ENCODE measurements at regions not wholly inside any gene's neighbourhood (a gene's known extent, or its start where the extent isn't known, plus 50 kb on each side); places are given as distances from the start of the nearest gene placed in this dataset.

DNA sequence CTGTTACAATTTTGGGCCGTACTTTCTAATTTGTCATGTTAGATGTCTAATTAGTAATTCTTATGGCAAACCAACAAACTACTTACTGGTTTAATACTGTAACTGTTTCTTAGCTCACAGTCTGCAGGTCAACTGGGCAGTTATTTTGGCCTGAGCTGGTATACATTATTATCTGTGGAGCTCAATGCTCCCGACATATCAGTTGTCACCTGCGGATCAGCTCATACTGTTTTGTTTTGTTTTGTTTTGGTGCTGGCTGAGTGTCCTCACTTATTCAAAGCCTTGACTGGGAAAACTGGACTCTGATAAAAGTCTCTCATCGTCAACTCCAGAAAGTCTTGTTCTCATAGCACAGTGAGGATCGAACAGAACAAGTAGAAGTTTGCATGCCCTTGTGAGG is 1060.6 kb upstream of the CDH8 start:
- DNase-seq (no peak), ATAC-seq (no peak)
- Histone ChIP-seq H3K4me1 (no peaks in the 10 kb centered on the region), H3K36me3 (no peaks in the 10 kb centered on the region), H3K4me3 (no peak overlapping the region), H3K9me3 (peaks cover 0 to 5% (median 0%) of the 10 kb centered on the region in 12 donors), H3K27me3 (no peaks in the 10 kb centered on the region), H3K27ac (no peak overlapping the region)
- TF ChIP-seq POLR2A (IDR thresholded peaks at IDR 0.05): no peak
- TF ChIP-seq, protein P1, sequence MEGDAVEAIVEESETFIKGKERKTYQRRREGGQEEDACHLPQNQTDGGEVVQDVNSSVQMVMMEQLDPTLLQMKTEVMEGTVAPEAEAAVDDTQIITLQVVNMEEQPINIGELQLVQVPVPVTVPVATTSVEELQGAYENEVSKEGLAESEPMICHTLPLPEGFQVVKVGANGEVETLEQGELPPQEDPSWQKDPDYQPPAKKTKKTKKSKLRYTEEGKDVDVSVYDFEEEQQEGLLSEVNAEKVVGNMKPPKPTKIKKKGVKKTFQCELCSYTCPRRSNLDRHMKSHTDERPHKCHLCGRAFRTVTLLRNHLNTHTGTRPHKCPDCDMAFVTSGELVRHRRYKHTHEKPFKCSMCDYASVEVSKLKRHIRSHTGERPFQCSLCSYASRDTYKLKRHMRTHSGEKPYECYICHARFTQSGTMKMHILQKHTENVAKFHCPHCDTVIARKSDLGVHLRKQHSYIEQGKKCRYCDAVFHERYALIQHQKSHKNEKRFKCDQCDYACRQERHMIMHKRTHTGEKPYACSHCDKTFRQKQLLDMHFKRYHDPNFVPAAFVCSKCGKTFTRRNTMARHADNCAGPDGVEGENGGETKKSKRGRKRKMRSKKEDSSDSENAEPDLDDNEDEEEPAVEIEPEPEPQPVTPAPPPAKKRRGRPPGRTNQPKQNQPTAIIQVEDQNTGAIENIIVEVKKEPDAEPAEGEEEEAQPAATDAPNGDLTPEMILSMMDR (IDR thresholded peaks at IDR 0.05): no peak
- 77 to 85% (median 78%) methylated on average over 5 of the region's 5 CpGs for WGBS, 4 donors
- intact Hi-C loops (cut with DNase I): no loop called here

DNA sequence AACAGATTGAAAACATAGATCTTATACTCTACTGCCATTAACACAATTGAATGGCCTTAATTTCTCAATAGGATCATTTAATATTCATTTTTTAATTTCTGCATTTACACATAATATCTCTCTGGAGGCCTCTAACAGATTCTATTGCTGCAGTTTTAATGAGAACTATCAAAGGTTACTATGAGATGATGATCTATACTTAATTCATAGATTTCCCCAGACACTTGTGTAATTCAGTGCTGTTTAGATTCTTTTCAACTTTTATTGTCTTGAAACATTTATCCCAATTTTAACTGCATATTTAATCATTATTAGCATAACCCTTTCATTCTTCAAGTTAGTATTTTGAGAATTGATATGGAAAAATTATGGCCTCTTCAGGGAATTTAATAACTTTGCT is 1056.5 kb upstream of the CDH8 start:
- no peaks in the 10 kb centered on the region for H3K36me3 ChIP-seq
- TF ChIP-seq POLR2A (IDR thresholded peaks at IDR 0.05): no peak
- TF ChIP-seq, protein P1 (IDR thresholded peaks at IDR 0.05): no peak
- H3K27me3 ChIP-seq: no peaks in the 10 kb centered on the region
- no peak overlapping the region for H3K27ac ChIP-seq
- ATAC-seq: no peak
- H3K4me1 ChIP-seq: no peaks in the 10 kb centered on the region
- H3K4me3 ChIP-seq: no peak overlapping the region
- intact Hi-C loops (cut with DNase I): no loop called here
- DNase-seq: no peak
- H3K9me3 ChIP-seq: peaks cover 0 to 7% (median 0%) of the 10 kb centered on the region in 12 donors

- H3K27ac ChIP-seq: no peak overlapping the region
- H3K9me3 ChIP-seq: no peaks in the 10 kb centered on the region
- WGBS, 4 donors: 68 to 77% (median 73%) methylated on average over 2 of the region's 2 CpGs
- peaks cover 0 to 5% (median 0%) of the 10 kb centered on the region in 12 donors for H3K4me1 ChIP-seq
- intact Hi-C loops (cut with DNase I): no loop called here
- no peaks in the 10 kb centered on the region for H3K27me3 ChIP-seq
- DNase-seq (no peak), ATAC-seq (no peak)
- no peaks in the 10 kb centered on the region for H3K36me3 ChIP-seq
- TF ChIP-seq POLR2A (IDR thresholded peaks at IDR 0.05): no peak
- TF ChIP-seq, protein P1 (IDR thresholded peaks at IDR 0.05): no peak
- H3K4me3 ChIP-seq: no peak overlapping the region
Measured at GRCh38 chr16:63082101-63082500, 1045.9 kb upstream of the CDH8 start.

DNA sequence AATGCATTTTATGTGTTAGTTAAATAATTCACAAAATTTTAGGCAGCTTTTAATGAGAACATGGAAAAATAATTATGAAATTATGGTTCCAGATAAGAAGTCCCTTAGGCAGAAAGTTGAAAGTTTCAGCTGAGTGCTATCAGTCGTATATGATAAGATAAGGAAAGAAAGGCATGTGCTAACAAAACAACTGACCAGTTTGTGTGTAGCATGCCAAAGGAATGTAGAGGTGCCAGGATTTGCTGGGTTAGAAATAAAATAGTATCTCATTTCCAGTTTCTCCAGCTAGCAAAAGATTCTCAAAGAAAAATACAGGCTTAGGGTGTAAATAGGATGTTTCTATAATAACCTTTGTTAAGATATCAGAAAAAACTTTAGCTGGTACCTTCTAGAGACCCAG is 1044.5 kb upstream of the CDH8 start:
- Histone ChIP-seq H3K27me3 (no peaks in the 10 kb centered on the region), H3K27ac (no peak overlapping the region), H3K9me3 (no peaks in the 10 kb centered on the region), H3K4me3 (no peak overlapping the region), H3K4me1 (peaks cover 0 to 5% (median 0%) of the 10 kb centered on the region in 12 donors), H3K36me3 (no peaks in the 10 kb centered on the region)
- no peak for ATAC-seq
- intact Hi-C loops (cut with DNase I): no loop called here
- no peak for TF ChIP-seq POLR2A (IDR thresholded peaks at IDR 0.05)
- TF ChIP-seq, protein P1 (IDR thresholded peaks at IDR 0.05): no peak
- DNase-seq: no peak
- 4 to 20% (median 15%) methylated on average over 1 of the region's 1 CpG for WGBS, 4 donors
